ENCODE measurements at regions not wholly inside any gene's neighbourhood (a gene's known extent, or its start where the extent isn't known, plus 50 kb on each side); places are given as distances from the start of the nearest gene placed in this dataset.

GRCh38 chr10:109480836-109481235 is 442.5 kb downstream of the XPNPEP1 start:
- no peak overlapping the region for H3K27ac ChIP-seq (ENCODE audit: low read depth, low read length)
- no peaks in the 10 kb centered on the region for H3K27me3 ChIP-seq (ENCODE audit: low read length)
- TF ChIP-seq EZH2phosphoT487 (conservative IDR thresholded peaks at IDR 0.05; ENCODE audit: low read length) = no peak
- TF ChIP-seq CTCF (IDR thresholded peaks at IDR 0.05; ENCODE audit: insufficient read depth, low read length, poor library complexity, severe bottlenecking) = no peak
- no peaks in the 10 kb centered on the region for H3K36me3 ChIP-seq (ENCODE audit: low read length)
- H3K9me2 ChIP-seq (replicated peaks; ENCODE audit: insufficient read depth, low read length) = no peaks in the 10 kb centered on the region
- H4K20me1 ChIP-seq (ENCODE audit: low read depth, low read length) = no peaks in the 10 kb centered on the region
- H3K79me2 ChIP-seq (ENCODE audit: insufficient read depth, low read length) = no peaks in the 10 kb centered on the region
- no peak overlapping the region for H3K9ac ChIP-seq (ENCODE audit: low read length)
- no peaks in the 10 kb centered on the region for H3F3A ChIP-seq (ENCODE audit: insufficient read depth)
- no peak overlapping the region for H2AFZ ChIP-seq (ENCODE audit: low read depth, low read length, severe bottlenecking)
- no peak overlapping the region for H3K4me3 ChIP-seq (ENCODE audit: insufficient read depth, low read length, poor library complexity, severe bottlenecking)
- no peaks in the 10 kb centered on the region for H3K9me3 ChIP-seq (ENCODE audit: insufficient read depth, low read length)
- H3K4me2 ChIP-seq (ENCODE audit: low read depth, low read length, poor library complexity, severe bottlenecking) = no peak overlapping the region

- Histone ChIP-seq H4K20me1 (ENCODE audit: low read depth, low read length) (no peaks in the 10 kb centered on the region), H3K79me2 (ENCODE audit: insufficient read depth, low read length) (no peaks in the 10 kb centered on the region), H2AFZ (ENCODE audit: low read depth, low read length, severe bottlenecking) (no peak overlapping the region), H3K27me3 (ENCODE audit: low read length) (no peaks in the 10 kb centered on the region), H3F3A (ENCODE audit: insufficient read depth) (no peaks in the 10 kb centered on the region), H3K36me3 (ENCODE audit: low read length) (no peaks in the 10 kb centered on the region), H3K4me2 (ENCODE audit: low read depth, low read length, poor library complexity, severe bottlenecking) (no peak overlapping the region), H3K9me2 (replicated peaks; ENCODE audit: insufficient read depth, low read length) (no peaks in the 10 kb centered on the region), H3K27ac (ENCODE audit: low read depth, low read length) (no peak overlapping the region), H3K4me3 (ENCODE audit: insufficient read depth, low read length, poor library complexity, severe bottlenecking) (no peak overlapping the region), H3K9ac (ENCODE audit: low read length) (no peak overlapping the region), H3K9me3 (ENCODE audit: insufficient read depth, low read length) (no peaks in the 10 kb centered on the region)
- TF ChIP-seq CTCF (IDR thresholded peaks at IDR 0.05; ENCODE audit: insufficient read depth, low read length, poor library complexity, severe bottlenecking) (no peak), EZH2phosphoT487 (conservative IDR thresholded peaks at IDR 0.05; ENCODE audit: low read length) (no peak)
Observed at GRCh38 chr10:109475711-109476421, 447.4 kb downstream of the XPNPEP1 start.

GRCh38 chr10:109474812-109475211 is 448.5 kb downstream of the XPNPEP1 start:
- Histone ChIP-seq H4K20me1 (ENCODE audit: low read depth, low read length) (no peaks in the 10 kb centered on the region), H3F3A (ENCODE audit: insufficient read depth) (no peaks in the 10 kb centered on the region), H3K27me3 (ENCODE audit: low read length) (no peaks in the 10 kb centered on the region), H3K9ac (ENCODE audit: low read length) (no peak overlapping the region), H3K4me3 (ENCODE audit: insufficient read depth, low read length, poor library complexity, severe bottlenecking) (no peak overlapping the region), H3K79me2 (ENCODE audit: insufficient read depth, low read length) (no peaks in the 10 kb centered on the region), H3K9me3 (ENCODE audit: insufficient read depth, low read length) (no peaks in the 10 kb centered on the region), H3K4me2 (ENCODE audit: low read depth, low read length, poor library complexity, severe bottlenecking) (no peak overlapping the region), H3K27ac (ENCODE audit: low read depth, low read length) (no peak overlapping the region), H3K9me2 (replicated peaks; ENCODE audit: insufficient read depth, low read length) (no peaks in the 10 kb centered on the region), H3K36me3 (ENCODE audit: low read length) (no peaks in the 10 kb centered on the region), H2AFZ (ENCODE audit: low read depth, low read length, severe bottlenecking) (no peak overlapping the region)
- no peak for TF ChIP-seq EZH2phosphoT487 (conservative IDR thresholded peaks at IDR 0.05; ENCODE audit: low read length)
- no peak for TF ChIP-seq CTCF (IDR thresholded peaks at IDR 0.05; ENCODE audit: insufficient read depth, low read length, poor library complexity, severe bottlenecking)
